KBM-7 (cell line): ENCODE measurements at regions not wholly inside any gene's neighbourhood (a gene's known extent, or its start where the extent isn't known, plus 50 kb on each side); places are given as distances from the start of the nearest gene placed in this dataset.

Source experiments
- DNase-seq: peaks from one replicate; pipeline ENCODE4 v3.0.0-alpha.2; 2015
- in situ Hi-C: fragments of 300-500 bp; cut with MboI; formaldehyde crosslinking; loops from 2 replicates; pipeline ENCODE4 v1.14.3; 2020; ENCODE audit warnings: low sequenced_read_pairs, low pct_unique_long_range_greater_than_20kb, mixed read lengths

GRCh38 chr1:198099755-198100154 is 57.0 kb upstream of the NEK7 start:
- in situ Hi-C loops = no loop called here
- DNase-seq = no peak

GRCh38 chr1:198101716-198102453 is 54.9 kb upstream of the NEK7 start:
- peak; percentile 21 for DNase-seq
- in situ Hi-C loops = no loop called here

- peak; percentile 37 for DNase-seq
- in situ Hi-C loops = no loop called here
Observed at GRCh38 chr1:198102454-198102827, 54.4 kb upstream of the NEK7 start.

GRCh38 chr1:198105185-198105584 is 51.6 kb upstream of the NEK7 start:
- in situ Hi-C loops = no loop called here
- no peak for DNase-seq

GRCh38 chr1:198106011-198106410 is 50.8 kb upstream of the NEK7 start:
- in situ Hi-C loops = no loop called here
- no peak for DNase-seq
